ENCODE measurements at regions not wholly inside any gene's neighbourhood (a gene's known extent, or its start where the extent isn't known, plus 50 kb on each side); places are given as distances from the start of the nearest gene placed in this dataset.

GRCh38 chr1:212233321-212233720 is 51.9 kb upstream of the PPP2R5A start:
- TF ChIP-seq POLR2AphosphoS5 (IDR thresholded peaks at IDR 0.05; ENCODE audit: borderline replicate concordance, low read depth, low read length) (no peak), EZH2 (IDR thresholded peaks at IDR 0.05) (no peak)
